ENCODE measurements at regions not wholly inside any gene's neighbourhood (a gene's known extent, or its start where the extent isn't known, plus 50 kb on each side); places are given as distances from the start of the nearest gene placed in this dataset.

- no peaks in the 10 kb centered on the region for H3K9me2 ChIP-seq (replicated peaks; ENCODE audit: control insufficient read depth, low read length)
- H3K27me3 ChIP-seq (ENCODE audit: control insufficient read depth, low read length) = no peaks in the 10 kb centered on the region
- H4K20me1 ChIP-seq (ENCODE audit: control insufficient read depth, insufficient read depth, low read depth, low read length) = no peaks in the 10 kb centered on the region
- no peaks in the 10 kb centered on the region for H3K79me2 ChIP-seq (ENCODE audit: control insufficient read depth, low read length)
- H3K9me3 ChIP-seq (ENCODE audit: control insufficient read depth, insufficient read depth, low read length) = no peaks in the 10 kb centered on the region
- no peak overlapping the region for H3K4me2 ChIP-seq (ENCODE audit: low read length)
- H3K27ac ChIP-seq (ENCODE audit: low read depth, low read length) = no peak overlapping the region
- no peaks in the 10 kb centered on the region for H3K36me3 ChIP-seq (ENCODE audit: control insufficient read depth, low read length)
- H3K4me3 ChIP-seq (ENCODE audit: low read length) = no peak overlapping the region
- no peaks in the 10 kb centered on the region for H3F3A ChIP-seq (ENCODE audit: control insufficient read depth, insufficient read depth)
- peaks cover 4% of the 10 kb centered on the region for H3K4me1 ChIP-seq (ENCODE audit: control insufficient read depth, low read length)
- TF ChIP-seq CTCF (IDR thresholded peaks at IDR 0.05; ENCODE audit: low read depth, low read length, poor library complexity, severe bottlenecking) (no peak), EZH2phosphoT487 (IDR thresholded peaks at IDR 0.05; ENCODE audit: borderline replicate concordance, low read length) (no peak)
Observed at GRCh38 chr12:13735734-13736133, 245.7 kb downstream of the GRIN2B start.

DNA sequence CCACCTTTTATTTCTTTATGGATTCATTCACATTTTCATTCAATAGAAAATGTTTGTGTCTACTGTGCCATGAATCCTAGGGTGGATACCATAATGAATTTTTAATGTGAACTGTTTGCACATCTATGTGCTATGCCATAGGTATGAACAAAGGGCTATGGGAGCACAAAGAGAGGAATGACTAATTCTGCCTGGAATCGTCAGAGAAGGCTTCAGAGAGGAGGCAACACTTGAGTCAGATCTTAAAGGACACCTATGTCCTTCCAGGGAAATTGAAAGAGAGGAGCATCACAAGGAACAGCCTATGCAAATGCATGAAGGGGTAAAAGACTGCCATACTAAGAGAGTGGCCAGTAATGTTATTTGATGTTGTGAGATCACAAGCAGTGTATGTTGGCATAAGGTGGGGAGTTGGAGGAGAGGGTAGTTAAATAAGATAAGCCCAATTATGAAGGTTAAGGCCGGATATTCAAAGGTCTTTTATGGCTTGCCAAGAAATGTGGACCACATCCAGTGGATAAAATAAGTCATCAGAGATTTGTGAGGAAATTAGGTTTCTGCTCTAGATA, 246.7 kb downstream of the GRIN2B start:
- Histone ChIP-seq H4K20me1 (ENCODE audit: control insufficient read depth, insufficient read depth, low read depth, low read length) (no peaks in the 10 kb centered on the region), H3K79me2 (ENCODE audit: control insufficient read depth, low read length) (no peaks in the 10 kb centered on the region), H3K4me3 (ENCODE audit: low read length) (no peak overlapping the region), H3K27ac (ENCODE audit: low read depth, low read length) (no peak overlapping the region), H3K36me3 (ENCODE audit: control insufficient read depth, low read length) (no peaks in the 10 kb centered on the region), H3K4me2 (ENCODE audit: low read length) (no peak overlapping the region), H3F3A (ENCODE audit: control insufficient read depth, insufficient read depth) (no peaks in the 10 kb centered on the region), H3K4me1 (ENCODE audit: control insufficient read depth, low read length) (peaks cover under 1% of the 10 kb centered on the region), H3K27me3 (ENCODE audit: control insufficient read depth, low read length) (no peaks in the 10 kb centered on the region), H3K9me2 (replicated peaks; ENCODE audit: control insufficient read depth, low read length) (no peaks in the 10 kb centered on the region), H3K9me3 (ENCODE audit: control insufficient read depth, insufficient read depth, low read length) (no peaks in the 10 kb centered on the region)
- TF ChIP-seq EZH2phosphoT487 (IDR thresholded peaks at IDR 0.05; ENCODE audit: borderline replicate concordance, low read length) (no peak), CTCF (IDR thresholded peaks at IDR 0.05; ENCODE audit: low read depth, low read length, poor library complexity, severe bottlenecking) (no peak)

- Histone ChIP-seq H3K4me1 (ENCODE audit: control insufficient read depth, low read length) (no peaks in the 10 kb centered on the region), H3K4me2 (ENCODE audit: low read length) (no peak overlapping the region), H4K20me1 (ENCODE audit: control insufficient read depth, insufficient read depth, low read depth, low read length) (no peaks in the 10 kb centered on the region), H3K9me2 (replicated peaks; ENCODE audit: control insufficient read depth, low read length) (no peaks in the 10 kb centered on the region), H3K4me3 (ENCODE audit: low read length) (no peak overlapping the region), H3K79me2 (ENCODE audit: control insufficient read depth, low read length) (no peaks in the 10 kb centered on the region), H3F3A (ENCODE audit: control insufficient read depth, insufficient read depth) (no peaks in the 10 kb centered on the region), H3K9me3 (ENCODE audit: control insufficient read depth, insufficient read depth, low read length) (no peaks in the 10 kb centered on the region), H3K27ac (ENCODE audit: low read depth, low read length) (no peak overlapping the region), H3K27me3 (ENCODE audit: control insufficient read depth, low read length) (no peaks in the 10 kb centered on the region), H3K36me3 (ENCODE audit: control insufficient read depth, low read length) (no peaks in the 10 kb centered on the region)
- TF ChIP-seq CTCF (IDR thresholded peaks at IDR 0.05; ENCODE audit: low read depth, low read length, poor library complexity, severe bottlenecking) (no peak), EZH2phosphoT487 (IDR thresholded peaks at IDR 0.05; ENCODE audit: borderline replicate concordance, low read length) (no peak)
Observed at GRCh38 chr12:13727707-13728195, 253.7 kb downstream of the GRIN2B start.
